ENCODE measurements at regions not wholly inside any gene's neighbourhood (a gene's known extent, or its start where the extent isn't known, plus 50 kb on each side); places are given as distances from the start of the nearest gene placed in this dataset.

DNA sequence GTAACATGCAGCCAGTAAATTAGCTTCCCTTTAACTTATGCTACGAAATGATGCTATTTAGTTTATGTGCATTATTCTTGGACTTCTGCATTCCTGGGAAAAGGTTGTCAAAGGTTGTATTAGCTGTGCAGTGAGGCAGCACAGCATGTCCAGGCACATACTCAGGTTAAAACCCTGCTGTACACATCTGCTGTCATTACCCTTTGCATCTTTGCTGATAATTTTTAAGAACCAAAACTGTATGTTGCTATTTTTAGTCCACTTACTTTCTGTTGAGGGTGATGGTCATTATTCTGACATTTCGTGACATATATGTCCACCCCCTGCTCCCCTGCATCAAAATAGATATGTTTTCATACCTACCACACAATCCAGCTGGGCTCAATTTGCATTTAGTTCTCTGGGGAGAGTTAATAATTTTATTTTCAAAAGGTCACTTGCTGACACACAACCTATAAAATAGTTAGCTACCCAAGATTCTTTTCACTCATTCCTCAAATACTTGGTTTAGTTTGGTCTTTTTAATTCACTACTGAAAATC, 142.5 kb upstream of the SPACA1 start:
- no peak for TF ChIP-seq CTCF (IDR thresholded peaks at IDR 0.05; ENCODE audit: insufficient read depth, low read length)
- no peak overlapping the region for H3K4me3 ChIP-seq (ENCODE audit: low read depth, low read length)
- no peak for DNase-seq (ENCODE audit: low read depth)

DNA sequence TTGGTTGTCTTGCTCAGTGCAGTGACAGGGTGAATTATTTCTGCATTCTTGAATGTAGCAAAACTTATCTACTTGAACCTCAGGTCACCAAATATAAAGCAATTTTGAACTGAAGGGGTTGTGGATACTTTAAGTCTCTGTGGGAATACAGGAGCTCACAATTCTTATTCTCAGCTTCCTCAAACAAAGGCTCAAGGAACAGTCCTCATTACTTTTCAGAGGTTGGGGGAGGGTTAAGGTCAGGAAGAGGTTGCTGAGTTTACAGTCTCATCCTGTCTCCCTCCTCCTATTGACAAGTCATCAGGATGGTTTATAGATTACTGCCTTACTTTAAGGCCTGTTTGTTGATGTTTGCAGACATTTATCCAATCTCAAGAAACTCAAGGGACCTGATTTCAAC, 143.6 kb upstream of the SPACA1 start:
- no peak for DNase-seq (ENCODE audit: low read depth)
- no peak overlapping the region for H3K4me3 ChIP-seq (ENCODE audit: low read depth, low read length)
- TF ChIP-seq CTCF (IDR thresholded peaks at IDR 0.05; ENCODE audit: insufficient read depth, low read length) = no peak

DNA sequence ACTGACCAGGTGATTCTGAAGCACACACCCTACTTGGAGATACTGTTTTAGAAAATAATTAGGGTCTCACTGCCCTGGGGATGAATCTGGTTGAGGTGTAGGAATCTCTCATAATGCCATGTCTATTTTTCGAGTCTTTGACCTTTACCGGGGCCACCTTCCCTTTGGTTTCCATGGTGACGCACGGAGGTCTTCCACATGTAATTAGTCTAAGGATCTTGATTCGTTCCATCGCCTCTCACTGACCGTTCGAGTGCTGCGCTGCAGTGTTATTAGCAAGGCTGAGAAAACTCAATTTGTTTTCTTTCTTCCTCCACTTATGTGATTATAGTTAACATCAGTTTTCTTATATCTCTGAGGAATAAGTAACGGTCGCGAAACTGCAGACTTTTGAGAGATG, 144.3 kb upstream of the SPACA1 start:
- no peak for TF ChIP-seq CTCF (IDR thresholded peaks at IDR 0.05; ENCODE audit: insufficient read depth, low read length)
- no peak for DNase-seq (ENCODE audit: low read depth)
- no peak overlapping the region for H3K4me3 ChIP-seq (ENCODE audit: low read depth, low read length)

GRCh38 chr6:87902383-87902782, 145.3 kb upstream of the SPACA1 start:
- TF ChIP-seq CTCF (IDR thresholded peaks at IDR 0.05; ENCODE audit: insufficient read depth, low read length) = no peak
- no peak overlapping the region for H3K4me3 ChIP-seq (ENCODE audit: low read depth, low read length)
- no peak for DNase-seq (ENCODE audit: low read depth)

DNA sequence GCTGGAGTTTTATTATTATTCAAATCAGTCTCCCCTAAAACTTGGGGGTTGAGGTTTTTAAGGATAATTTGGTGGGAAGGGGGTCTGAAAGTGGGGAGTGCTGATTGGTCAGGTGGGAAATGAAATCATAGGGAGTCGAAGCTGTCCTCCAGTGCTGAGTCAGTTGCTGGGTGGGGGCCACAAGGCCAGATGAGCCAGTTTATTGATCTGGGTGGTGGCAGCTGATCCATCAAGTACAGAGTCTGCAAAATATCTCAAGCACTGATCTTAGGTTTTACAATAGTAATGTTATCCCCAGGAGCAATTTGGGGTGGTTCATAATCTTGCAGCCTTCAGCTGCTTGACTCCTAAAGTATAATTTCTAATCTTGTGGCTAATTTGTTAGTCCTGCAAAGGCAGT, 146.0 kb upstream of the SPACA1 start:
- H3K4me3 ChIP-seq (ENCODE audit: low read depth, low read length) = no peak overlapping the region
- TF ChIP-seq CTCF (IDR thresholded peaks at IDR 0.05; ENCODE audit: insufficient read depth, low read length) = no peak
- DNase-seq (ENCODE audit: low read depth) = no peak

DNA sequence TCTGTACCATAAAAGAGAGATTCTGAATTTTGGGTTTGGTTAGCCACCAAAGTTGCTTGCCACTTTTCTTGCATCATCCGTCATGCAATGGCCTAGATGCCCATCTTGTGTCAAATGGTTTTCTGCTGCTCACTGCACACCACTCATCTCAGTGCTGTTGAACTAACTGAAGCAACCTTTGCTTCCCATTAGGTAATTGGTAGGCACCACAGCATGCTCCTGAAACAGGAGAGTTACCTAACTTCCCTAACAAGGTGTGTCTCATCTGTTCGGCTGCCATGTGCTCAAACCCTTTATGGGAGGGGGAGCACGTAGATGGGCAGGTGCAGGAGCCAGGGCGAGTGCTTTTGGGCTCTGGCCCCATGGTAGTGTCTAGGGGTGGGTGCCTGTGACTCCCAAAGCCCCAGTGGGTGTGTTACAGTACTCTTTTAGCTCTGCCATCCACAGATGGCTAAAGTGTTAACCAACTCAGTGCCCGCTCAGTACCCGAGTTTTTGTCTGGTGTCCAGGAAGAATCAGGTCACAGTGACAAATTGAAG, 147.4 kb upstream of the SPACA1 start:
- no peak for DNase-seq (ENCODE audit: low read depth)
- no peak for TF ChIP-seq CTCF (IDR thresholded peaks at IDR 0.05; ENCODE audit: insufficient read depth, low read length)

More for the DNA sequence above, 147.4 kb upstream of the SPACA1 start:
- H3K4me3 ChIP-seq (ENCODE audit: low read depth, low read length) = no peak overlapping the region
